ENCODE measurements at regions not wholly inside any gene's neighbourhood (a gene's known extent, or its start where the extent isn't known, plus 50 kb on each side); places are given as distances from the start of the nearest gene placed in this dataset.

DNA sequence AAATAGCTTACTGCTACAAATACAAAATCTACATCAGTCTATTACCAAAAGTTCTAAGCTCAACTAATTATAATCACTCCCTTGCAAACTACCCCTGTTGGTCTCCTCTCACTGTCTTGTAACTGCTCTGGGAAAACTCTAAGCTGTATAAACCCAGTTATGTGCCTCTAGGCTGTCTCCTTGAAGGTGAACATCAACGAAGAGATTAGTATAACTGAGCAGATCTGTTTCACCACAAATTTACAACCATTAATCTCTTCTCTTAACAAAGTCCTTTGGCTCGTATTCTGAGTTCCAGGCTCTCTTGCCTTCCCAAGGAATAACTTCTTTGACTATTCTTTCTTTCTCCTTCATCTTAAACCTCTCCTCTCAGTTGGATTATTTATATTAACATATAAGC, 84.4 kb upstream of the PRMT6 start:
- Histone ChIP-seq H3K4me1 (ENCODE audit: control insufficient read depth in 1 of 2, insufficient read depth in 2 of 2, low read length in 2 of 2) (no peaks in the 10 kb centered on the region), H3K36me3 (ENCODE audit: control insufficient read depth in 1 of 2, insufficient read depth in 2 of 2, low read length in 2 of 2) (no peaks in the 10 kb centered on the region), H3K9me3 (ENCODE audit: control insufficient read depth in 1 of 2, low read length in 2 of 2) (no peaks in the 10 kb centered on the region), H3K4me3 (ENCODE audit: low read depth in 1 of 2, low read length in 2 of 2) (no peak overlapping the region), H3K27ac (ENCODE audit: low read length) (no peak overlapping the region), H3K27me3 (ENCODE audit: low read depth, low read length) (no peaks in the 10 kb centered on the region)

DNA sequence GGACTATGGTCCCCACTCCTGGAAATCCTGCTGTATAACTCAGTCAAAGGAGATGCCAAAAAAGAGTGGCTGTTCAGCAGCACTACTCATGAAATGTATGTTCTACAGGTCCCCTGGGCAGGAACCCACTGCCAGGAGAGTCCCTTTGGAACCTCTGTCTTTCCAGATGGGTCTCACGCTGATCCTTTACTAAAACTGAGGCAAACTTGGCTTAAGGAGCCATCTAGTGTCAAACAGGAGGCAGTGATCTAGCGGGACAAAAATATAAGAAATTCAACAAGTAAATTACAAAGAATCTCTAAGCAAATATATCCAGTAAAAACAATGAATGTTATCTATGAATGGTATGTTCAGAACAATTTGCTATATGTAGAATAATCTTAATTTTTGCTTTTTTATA, 80.5 kb upstream of the PRMT6 start:
- H3K27me3 ChIP-seq (ENCODE audit: low read depth, low read length): no peaks in the 10 kb centered on the region
- no peaks in the 10 kb centered on the region for H3K36me3 ChIP-seq (ENCODE audit: control insufficient read depth in 1 of 2, insufficient read depth in 2 of 2, low read length in 2 of 2)
- H3K4me3 ChIP-seq (ENCODE audit: low read depth in 1 of 2, low read length in 2 of 2): no peak overlapping the region
- H3K4me1 ChIP-seq (ENCODE audit: control insufficient read depth in 1 of 2, insufficient read depth in 2 of 2, low read length in 2 of 2): no peaks in the 10 kb centered on the region
- no peak overlapping the region for H3K27ac ChIP-seq (ENCODE audit: low read length)
- H3K9me3 ChIP-seq (ENCODE audit: control insufficient read depth in 1 of 2, low read length in 2 of 2): no peaks in the 10 kb centered on the region

DNA sequence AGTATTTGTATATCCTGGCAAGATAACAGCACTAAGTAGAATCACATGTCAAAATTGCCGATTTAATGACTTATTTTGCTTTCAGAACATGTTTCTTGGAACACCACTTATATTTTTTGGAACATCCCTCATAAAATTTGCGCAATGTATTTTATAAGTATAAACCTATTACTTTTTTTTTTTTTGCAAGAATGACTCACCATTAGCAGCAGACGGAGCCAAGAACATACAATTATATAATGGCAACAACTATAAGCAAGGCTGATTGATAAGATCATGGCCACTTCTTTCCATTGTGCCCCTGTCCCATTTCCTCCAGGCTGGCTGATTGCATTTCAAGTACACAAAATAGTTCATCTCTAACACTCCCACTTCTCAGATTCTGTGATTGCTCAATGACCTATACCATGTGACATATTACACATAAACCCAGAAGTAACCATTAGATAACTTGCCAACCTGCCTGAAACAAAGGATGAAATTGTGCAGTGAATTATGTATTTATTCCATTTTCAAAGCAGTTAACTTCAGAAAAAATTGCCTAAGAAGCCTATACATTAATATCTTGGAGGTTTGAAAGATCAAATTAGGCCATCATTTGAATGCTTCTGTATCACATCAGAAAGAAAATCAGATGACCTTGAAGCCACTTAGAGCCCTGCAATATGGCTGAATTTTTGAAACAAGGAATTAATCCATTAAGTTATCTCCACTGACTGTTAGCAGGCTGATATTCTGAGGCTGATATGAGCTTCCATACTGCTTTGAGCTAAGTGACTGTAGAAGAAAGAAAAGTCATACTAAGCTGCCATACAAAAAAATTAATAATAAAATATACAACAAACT, 77.8 kb upstream of the PRMT6 start:
- H3K9me3 ChIP-seq (ENCODE audit: control insufficient read depth in 1 of 2, low read length in 2 of 2): no peaks in the 10 kb centered on the region
- H3K4me1 ChIP-seq (ENCODE audit: control insufficient read depth in 1 of 2, insufficient read depth in 2 of 2, low read length in 2 of 2): no peaks in the 10 kb centered on the region
- H3K27me3 ChIP-seq (ENCODE audit: low read depth, low read length): no peaks in the 10 kb centered on the region
- no peak overlapping the region for H3K27ac ChIP-seq (ENCODE audit: low read length)
- H3K4me3 ChIP-seq (ENCODE audit: low read depth in 1 of 2, low read length in 2 of 2): no peak overlapping the region
- H3K36me3 ChIP-seq (ENCODE audit: control insufficient read depth in 1 of 2, insufficient read depth in 2 of 2, low read length in 2 of 2): no peaks in the 10 kb centered on the region

DNA sequence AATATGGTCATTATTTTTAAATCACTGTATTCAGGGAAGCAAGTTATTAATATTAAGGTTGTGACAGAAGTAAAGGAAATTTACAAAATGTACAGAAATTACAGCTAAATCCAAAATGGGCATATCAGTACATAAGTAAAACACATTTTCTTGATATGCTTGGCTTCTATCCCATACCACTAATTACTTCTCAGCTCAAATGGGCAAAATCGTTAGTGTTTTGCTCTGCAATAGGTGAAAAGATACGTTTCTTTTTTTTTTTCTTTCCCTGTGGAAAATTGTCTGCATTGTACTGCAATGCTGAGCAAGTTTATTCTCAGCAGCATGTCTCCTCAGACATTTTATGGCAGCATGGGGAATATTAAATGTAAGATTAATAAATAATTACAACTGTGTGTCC, 77.1 kb upstream of the PRMT6 start:
- no peak overlapping the region for H3K4me3 ChIP-seq (ENCODE audit: low read depth in 1 of 2, low read length in 2 of 2)
- no peak overlapping the region for H3K27ac ChIP-seq (ENCODE audit: low read length)
- no peaks in the 10 kb centered on the region for H3K27me3 ChIP-seq (ENCODE audit: low read depth, low read length)
- H3K9me3 ChIP-seq (ENCODE audit: control insufficient read depth in 1 of 2, low read length in 2 of 2): no peaks in the 10 kb centered on the region
- H3K36me3 ChIP-seq (ENCODE audit: control insufficient read depth in 1 of 2, insufficient read depth in 2 of 2, low read length in 2 of 2): no peaks in the 10 kb centered on the region
- no peaks in the 10 kb centered on the region for H3K4me1 ChIP-seq (ENCODE audit: control insufficient read depth in 1 of 2, insufficient read depth in 2 of 2, low read length in 2 of 2)

DNA sequence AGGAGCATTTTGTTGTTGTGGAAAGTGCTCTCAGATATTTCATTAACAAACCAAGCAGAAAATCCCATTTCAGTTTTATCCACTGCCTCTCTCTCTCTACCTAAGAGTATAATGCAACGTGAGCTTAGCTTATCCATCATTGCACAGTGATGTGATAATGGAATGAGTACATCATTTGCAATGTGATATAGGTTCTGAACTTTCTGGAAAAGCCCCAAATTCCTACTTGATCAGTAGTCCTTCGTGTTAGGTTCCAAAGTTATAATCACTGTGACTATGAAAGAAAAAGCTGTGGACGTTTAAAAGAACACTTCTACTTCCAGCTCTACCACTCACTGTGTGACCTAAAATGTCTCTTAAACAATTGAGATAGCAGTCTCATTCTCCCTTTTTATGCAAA, 76.4 kb upstream of the PRMT6 start:
- H3K36me3 ChIP-seq (ENCODE audit: control insufficient read depth in 1 of 2, insufficient read depth in 2 of 2, low read length in 2 of 2): no peaks in the 10 kb centered on the region

DNA sequence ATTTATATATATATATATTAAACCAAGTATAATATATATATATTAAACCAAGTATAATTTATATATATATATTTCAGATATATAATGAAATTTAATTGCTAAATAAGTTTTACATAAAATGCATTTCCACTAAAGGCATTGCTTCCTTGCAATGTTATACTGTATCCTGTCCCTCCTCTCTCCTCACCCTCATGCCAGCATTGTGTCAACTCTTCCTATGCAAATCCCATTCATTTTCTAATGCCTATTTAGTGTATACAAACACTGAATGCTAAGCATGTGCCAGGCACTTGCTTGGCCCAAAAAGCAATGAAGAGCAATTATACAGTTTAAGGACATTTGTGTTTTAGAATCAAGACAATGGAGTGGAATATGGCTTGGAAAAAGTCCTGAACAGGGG, 71.7 kb upstream of the PRMT6 start:
- Histone ChIP-seq H3K36me3 (ENCODE audit: control insufficient read depth in 1 of 2, insufficient read depth in 2 of 2, low read length in 2 of 2) (no peaks in the 10 kb centered on the region), H3K9me3 (ENCODE audit: control insufficient read depth in 1 of 2, low read length in 2 of 2) (no peaks in the 10 kb centered on the region), H3K4me1 (ENCODE audit: control insufficient read depth in 1 of 2, insufficient read depth in 2 of 2, low read length in 2 of 2) (no peaks in the 10 kb centered on the region), H3K4me3 (ENCODE audit: low read depth in 1 of 2, low read length in 2 of 2) (no peak overlapping the region), H3K27me3 (ENCODE audit: low read depth, low read length) (no peaks in the 10 kb centered on the region), H3K27ac (ENCODE audit: low read length) (no peak overlapping the region)

More for the DNA sequence above, 76.4 kb upstream of the PRMT6 start:
- H3K4me1 ChIP-seq (ENCODE audit: control insufficient read depth in 1 of 2, insufficient read depth in 2 of 2, low read length in 2 of 2): no peaks in the 10 kb centered on the region
- no peaks in the 10 kb centered on the region for H3K27me3 ChIP-seq (ENCODE audit: low read depth, low read length)
- H3K4me3 ChIP-seq (ENCODE audit: low read depth in 1 of 2, low read length in 2 of 2): no peak overlapping the region
- H3K27ac ChIP-seq (ENCODE audit: low read length): no peak overlapping the region
- no peaks in the 10 kb centered on the region for H3K9me3 ChIP-seq (ENCODE audit: control insufficient read depth in 1 of 2, low read length in 2 of 2)

DNA sequence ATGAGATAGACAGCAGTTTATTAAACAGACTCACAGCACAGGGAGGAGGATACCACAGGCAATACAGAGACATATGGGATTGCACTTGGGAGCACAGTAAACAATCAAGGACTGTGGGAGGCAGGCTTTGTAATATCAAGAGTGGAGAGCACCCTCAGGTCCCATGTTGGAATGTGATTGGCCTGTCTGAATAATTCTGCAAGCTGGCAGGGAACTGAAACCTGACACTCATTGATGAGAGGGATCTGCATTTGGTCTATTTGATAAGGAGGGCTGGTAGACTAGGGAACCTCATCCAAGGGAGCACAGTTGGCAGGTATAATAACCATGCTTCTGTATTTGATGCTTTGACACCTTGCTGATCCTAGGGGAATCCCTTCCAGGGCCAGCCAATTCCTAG, 69.9 kb upstream of the PRMT6 start:
- H3K9me3 ChIP-seq (ENCODE audit: control insufficient read depth in 1 of 2, low read length in 2 of 2): no peaks in the 10 kb centered on the region
- no peaks in the 10 kb centered on the region for H3K4me1 ChIP-seq (ENCODE audit: control insufficient read depth in 1 of 2, insufficient read depth in 2 of 2, low read length in 2 of 2)
- H3K36me3 ChIP-seq (ENCODE audit: control insufficient read depth in 1 of 2, insufficient read depth in 2 of 2, low read length in 2 of 2): no peaks in the 10 kb centered on the region
- no peaks in the 10 kb centered on the region for H3K27me3 ChIP-seq (ENCODE audit: low read depth, low read length)
- no peak overlapping the region for H3K4me3 ChIP-seq (ENCODE audit: low read depth in 1 of 2, low read length in 2 of 2)
- no peak overlapping the region for H3K27ac ChIP-seq (ENCODE audit: low read length)

DNA sequence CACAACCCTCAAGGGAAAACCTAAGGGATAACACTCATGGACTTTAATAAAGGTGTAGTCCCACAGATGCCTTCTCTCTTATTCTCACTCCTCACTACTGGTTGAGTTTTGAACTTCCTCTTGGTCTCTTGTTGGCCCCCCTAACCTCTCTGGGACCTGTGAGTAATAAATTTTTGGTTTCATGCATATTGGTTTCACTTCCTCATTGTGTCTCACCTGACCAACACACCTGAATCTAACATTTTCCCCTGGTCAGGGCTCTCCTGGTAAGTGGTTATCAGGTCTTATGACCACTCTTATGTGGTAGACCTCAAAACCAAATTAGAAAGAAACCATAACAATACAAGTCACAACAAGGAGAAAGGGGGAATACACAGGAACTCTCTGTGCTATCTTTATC, 60.5 kb upstream of the PRMT6 start:
- Histone ChIP-seq H3K27ac (ENCODE audit: low read length) (no peak overlapping the region), H3K4me3 (ENCODE audit: low read depth in 1 of 2, low read length in 2 of 2) (no peak overlapping the region), H3K9me3 (ENCODE audit: control insufficient read depth in 1 of 2, low read length in 2 of 2) (no peaks in the 10 kb centered on the region), H3K36me3 (ENCODE audit: control insufficient read depth in 1 of 2, insufficient read depth in 2 of 2, low read length in 2 of 2) (no peaks in the 10 kb centered on the region), H3K27me3 (ENCODE audit: low read depth, low read length) (no peaks in the 10 kb centered on the region), H3K4me1 (ENCODE audit: control insufficient read depth in 1 of 2, insufficient read depth in 2 of 2, low read length in 2 of 2) (no peaks in the 10 kb centered on the region)

DNA sequence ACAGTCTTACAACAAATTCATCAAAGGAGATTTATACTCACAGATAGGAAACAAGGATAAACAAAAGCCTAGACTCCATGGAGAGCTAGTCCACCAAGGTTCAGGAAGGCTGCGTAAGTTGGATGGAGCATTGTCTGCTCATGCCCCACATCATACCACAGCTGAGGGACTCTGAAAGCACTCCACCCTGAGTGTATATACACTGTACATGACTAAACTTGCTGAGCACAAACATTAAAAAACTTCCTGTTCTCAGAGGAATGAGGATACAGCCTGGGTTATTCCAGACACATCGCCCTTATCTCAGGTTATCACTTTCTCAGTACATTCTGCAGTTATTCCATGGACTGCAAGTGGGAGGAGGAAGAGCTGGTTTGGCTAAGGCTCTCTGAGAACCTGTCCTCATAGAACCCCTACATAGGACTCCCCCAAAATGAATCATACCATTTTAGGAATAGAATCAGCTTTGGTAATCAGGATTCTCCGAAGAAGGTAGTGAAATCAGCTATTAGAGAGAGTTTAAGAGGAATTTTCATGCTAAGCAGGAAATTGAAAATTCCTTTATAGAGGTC, 58.0 kb upstream of the PRMT6 start:
- H3K36me3 ChIP-seq (ENCODE audit: control insufficient read depth in 1 of 2, insufficient read depth in 2 of 2, low read length in 2 of 2): no peaks in the 10 kb centered on the region
- H3K4me3 ChIP-seq (ENCODE audit: low read depth in 1 of 2, low read length in 2 of 2): no peak overlapping the region
- H3K27me3 ChIP-seq (ENCODE audit: low read depth, low read length): no peaks in the 10 kb centered on the region
- no peaks in the 10 kb centered on the region for H3K4me1 ChIP-seq (ENCODE audit: control insufficient read depth in 1 of 2, insufficient read depth in 2 of 2, low read length in 2 of 2)
- no peaks in the 10 kb centered on the region for H3K9me3 ChIP-seq (ENCODE audit: control insufficient read depth in 1 of 2, low read length in 2 of 2)
- no peak overlapping the region for H3K27ac ChIP-seq (ENCODE audit: low read length)

DNA sequence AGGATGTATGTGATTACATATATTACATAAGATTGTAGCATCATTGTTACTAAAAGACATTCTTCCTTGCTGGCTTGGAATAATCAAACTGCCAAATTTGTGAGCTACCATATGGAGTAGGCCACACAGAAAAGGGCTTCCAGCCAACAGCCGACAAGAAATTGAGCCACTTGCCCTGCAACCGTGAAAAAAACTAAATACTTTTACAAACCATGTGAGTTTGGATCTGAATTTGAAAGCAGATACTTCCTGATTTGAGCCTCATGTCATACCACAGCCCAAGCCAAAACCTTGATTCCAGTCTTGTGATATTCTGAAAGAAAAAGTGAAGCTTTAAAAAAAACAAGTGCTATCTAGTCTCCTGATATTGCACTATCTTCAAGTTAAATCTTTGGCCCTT, 55.6 kb upstream of the PRMT6 start:
- Histone ChIP-seq H3K9me3 (ENCODE audit: control insufficient read depth in 1 of 2, low read length in 2 of 2) (no peaks in the 10 kb centered on the region), H3K27me3 (ENCODE audit: low read depth, low read length) (no peaks in the 10 kb centered on the region), H3K36me3 (ENCODE audit: control insufficient read depth in 1 of 2, insufficient read depth in 2 of 2, low read length in 2 of 2) (no peaks in the 10 kb centered on the region), H3K4me1 (ENCODE audit: control insufficient read depth in 1 of 2, insufficient read depth in 2 of 2, low read length in 2 of 2) (no peaks in the 10 kb centered on the region), H3K4me3 (ENCODE audit: low read depth in 1 of 2, low read length in 2 of 2) (no peak overlapping the region), H3K27ac (ENCODE audit: low read length) (no peak overlapping the region)

DNA sequence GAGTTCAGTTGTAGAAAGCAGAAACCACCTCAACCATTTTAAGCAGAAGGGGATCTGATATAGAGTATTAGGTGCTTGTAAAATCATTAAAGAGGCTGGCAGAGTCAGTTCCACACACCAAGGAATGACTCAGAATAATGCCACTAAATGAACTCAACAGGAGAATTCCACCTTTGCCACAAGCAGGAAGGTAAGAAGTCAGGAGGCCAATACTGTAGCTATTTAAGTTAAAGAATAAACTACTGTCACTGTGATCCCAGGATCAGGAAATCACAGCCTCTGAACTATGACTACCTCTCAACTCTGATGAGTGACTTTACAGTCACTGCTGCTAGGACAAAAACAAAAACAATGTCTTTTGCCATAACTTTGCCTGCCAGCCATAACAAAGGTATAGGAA, 52.5 kb upstream of the PRMT6 start:
- Histone ChIP-seq H3K27me3 (ENCODE audit: low read depth, low read length) (no peaks in the 10 kb centered on the region), H3K27ac (ENCODE audit: low read length) (no peak overlapping the region), H3K4me1 (ENCODE audit: control insufficient read depth in 1 of 2, insufficient read depth in 2 of 2, low read length in 2 of 2) (no peaks in the 10 kb centered on the region), H3K9me3 (ENCODE audit: control insufficient read depth in 1 of 2, low read length in 2 of 2) (no peaks in the 10 kb centered on the region), H3K4me3 (ENCODE audit: low read depth in 1 of 2, low read length in 2 of 2) (no peak overlapping the region), H3K36me3 (ENCODE audit: control insufficient read depth in 1 of 2, insufficient read depth in 2 of 2, low read length in 2 of 2) (no peaks in the 10 kb centered on the region)

DNA sequence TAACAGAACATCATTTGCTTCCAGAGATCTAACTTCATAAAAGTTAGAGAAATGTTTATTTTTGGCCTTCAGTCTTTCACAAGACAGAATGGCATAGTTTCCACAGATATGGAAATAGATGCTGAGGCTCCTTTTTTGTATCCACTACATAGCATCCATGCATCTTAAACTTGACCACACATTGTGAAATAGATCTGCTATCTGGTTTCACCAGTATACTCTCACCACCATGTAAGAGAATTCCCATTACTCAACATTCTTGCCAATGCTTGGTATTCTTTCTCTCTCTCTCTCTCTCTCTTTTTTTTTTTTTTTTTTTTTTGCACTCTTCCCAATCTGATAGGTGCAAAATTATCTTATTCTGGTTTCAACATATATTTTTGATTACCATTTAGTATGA, 52.1 kb upstream of the PRMT6 start:
- H3K36me3 ChIP-seq (ENCODE audit: control insufficient read depth in 1 of 2, insufficient read depth in 2 of 2, low read length in 2 of 2): no peaks in the 10 kb centered on the region
- no peaks in the 10 kb centered on the region for H3K27me3 ChIP-seq (ENCODE audit: low read depth, low read length)
- no peaks in the 10 kb centered on the region for H3K9me3 ChIP-seq (ENCODE audit: control insufficient read depth in 1 of 2, low read length in 2 of 2)
- H3K4me3 ChIP-seq (ENCODE audit: low read depth in 1 of 2, low read length in 2 of 2): no peak overlapping the region
- H3K4me1 ChIP-seq (ENCODE audit: control insufficient read depth in 1 of 2, insufficient read depth in 2 of 2, low read length in 2 of 2): no peaks in the 10 kb centered on the region
- no peak overlapping the region for H3K27ac ChIP-seq (ENCODE audit: low read length)
